B cell (primary cell): ENCODE measurements at regions not wholly inside any gene's neighbourhood (a gene's known extent, or its start where the extent isn't known, plus 50 kb on each side); places are given as distances from the start of the nearest gene placed in this dataset.

ENCODE experiments used
- ATAC-seq: fragments of 200-7000 bp; cut with Tn5 transposase; one replicate; pipeline ENCODE4 v1.10.0; 2021; ENCODE audit warnings: low read depth, mild to moderate bottlenecking, moderate number of reproducible peaks, moderate library complexity
- CTCF ChIA-PET: fragments of 350-600 bp; sonication (Branson Sonifier 250); formaldehyde crosslinking; loops from one replicate; lab custom pipeline; 2021; ENCODE audit warnings: antibody characterized with exemption, inconsistent platforms; lab: Charles Lee
- POLR2A ChIA-PET: fragments of 350-600 bp; sonication (Branson Sonifier 250); formaldehyde crosslinking; loops from one replicate; lab custom pipeline; 2021; ENCODE audit warnings: antibody characterized with exemption; lab: Charles Lee
- DNase-seq: peaks from one replicate; pipeline ENCODE4 v3.0.0; 2013
- H2AFZ ChIP-seq: 2 replicates; pipeline ENCODE4 v1.6.1; 2012; ENCODE audit warnings: mild to moderate bottlenecking, low read depth, low read length; ENCODE audit not compliant: insufficient read depth, poor library complexity, severe bottlenecking
- H3K27ac ChIP-seq, 2 donors: 1 replicate in 1 of 2; 2 replicates in 1 of 2; pipeline ENCODE4 v1.5.1; 2012 to 2013; ENCODE audit warnings: low read length in 2 of 2, mild to moderate bottlenecking in 2 of 2, moderate library complexity in 1 of 2
- H3K27me3 ChIP-seq, 4 experiments: fragments of 200-600 bp in 1 of 4; sonication (generic) in 1 of 4; replicated peaks in 1 of 4; 1 replicate in 2 of 4; 2 replicates in 2 of 4; pipeline versions ENCODE4 v1.6.1 to v1.7.0; 2013 to 2016; ENCODE audit warnings: low read length in 3 of 4, mild to moderate bottlenecking in 2 of 4, mixed read lengths in 1 of 4, moderate library complexity in 1 of 4; ENCODE audit not compliant: insufficient read depth in 4 of 4, control insufficient read depth in 3 of 4; ENCODE audit errors: control extremely low read depth in 1 of 4
- H3K36me3 ChIP-seq, 2 experiments: replicated peaks in 1 of 2; 1 replicate in 1 of 2; 2 replicates in 1 of 2; pipeline versions ENCODE4 v1.6.1 to v1.7.1; 2013; ENCODE audit warnings: low read length in 1 of 2; ENCODE audit not compliant: insufficient read depth in 2 of 2, control insufficient read depth in 1 of 2; ENCODE audit errors: control extremely low read depth in 1 of 2, extremely low read depth in 1 of 2
- H3K4me1 ChIP-seq, 2 donors: fragments of 200-600 bp in 1 of 2; sonication (generic) in 1 of 2; 1 replicate in 1 of 2; 2 replicates in 1 of 2; pipeline versions ENCODE4 v1.5.1 to v1.6.1; 2013 to 2017; ENCODE audit warnings: low read length in 2 of 2; ENCODE audit not compliant: control insufficient read depth in 2 of 2, insufficient read depth in 2 of 2
- H3K4me2 ChIP-seq: replicated peaks from 2 replicates; pipeline ENCODE3; 2012; ENCODE audit warnings: mild to moderate bottlenecking, low read depth, low read length; ENCODE audit not compliant: poor library complexity, severe bottlenecking
- H3K4me3 ChIP-seq, 5 experiments: fragments of 200-600 bp in 1 of 5; sonication (generic) in 1 of 5; 1 replicate in 3 of 5; 2 replicates in 2 of 5; pipeline versions ENCODE4 v1.5.1 to v1.7.0; 2011 to 2016; ENCODE audit warnings: low read length in 4 of 5, mild to moderate bottlenecking in 4 of 5, low read depth in 2 of 5, control low read depth in 1 of 5, moderate library complexity in 1 of 5; ENCODE audit not compliant: insufficient read depth in 1 of 5; ENCODE audit errors: control extremely low read depth in 1 of 5, extremely low read depth in 1 of 5
- H3K79me2 ChIP-seq: fragments of 200-600 bp; sonication (generic); one replicate; pipeline ENCODE4 v1.6.0; 2016; ENCODE audit warnings: low read length; ENCODE audit not compliant: control insufficient read depth, insufficient read depth
- H3K9ac ChIP-seq: fragments of 200-600 bp; sonication (generic); 2 replicates; pipeline ENCODE4 v1.6.1; 2017; ENCODE audit warnings: mild to moderate bottlenecking, low read length, moderate library complexity
- H3K9me3 ChIP-seq, 3 donors: one replicate each; pipeline versions ENCODE4 v1.6.1 to v1.7.1; 2013; ENCODE audit warnings: low read length in 2 of 3; ENCODE audit not compliant: control insufficient read depth in 2 of 3, insufficient read depth in 1 of 3; ENCODE audit errors: control extremely low read depth in 1 of 3
- H4K20me1 ChIP-seq: 2 replicates; pipeline ENCODE4 v1.6.0; 2012; ENCODE audit warnings: mild to moderate bottlenecking, low read length; ENCODE audit not compliant: insufficient read depth, control insufficient read depth, poor library complexity, severe bottlenecking
- H3K27ac Mint-ChIP-seq: one replicate; pipeline ENCODE4 v1.8.0; 2021; ENCODE audit warnings: mixed read lengths
- H3K27me3 Mint-ChIP-seq: one replicate; pipeline ENCODE4 v1.8.0; 2021; ENCODE audit warnings: mixed read lengths
- H3K4me1 Mint-ChIP-seq: one replicate; pipeline ENCODE4 v1.8.0; 2021; ENCODE audit warnings: mixed read lengths
- H3K4me3 Mint-ChIP-seq: one replicate; pipeline ENCODE4 v1.8.0; 2021; ENCODE audit warnings: mixed read lengths
- H3K9me3 Mint-ChIP-seq: one replicate; pipeline ENCODE4 v1.8.0; 2022; ENCODE audit warnings: mixed read lengths; ENCODE audit not compliant: insufficient read depth
- EZH2 ChIP-seq: IDR thresholded peaks from 2 replicates; pipeline ENCODE4 v1.6.1; 2012; ENCODE audit warnings: borderline replicate concordance, low read depth, mild to moderate bottlenecking, moderate library complexity, low read length; ENCODE audit not compliant: insufficient read depth, poor library complexity, severe bottlenecking
- WGBS: methylation state at CpG from one replicate; pipeline ENCODE4 v1.1.5; 2013; ENCODE audit warnings: missing lambda C conversion rate; ENCODE audit not compliant: insufficient coverage; 5-methylcytosine and 5-hydroxymethylcytosine counted together
- intact Hi-C: fragments of 100-400 bp; cut with micrococcal nuclease; formaldehyde crosslinking; loops from one replicate; pipeline ENCODE4 v1.10.0; 2022
- TF ChIP-seq, protein P1 (sequence below): fragments of 200-600 bp; IDR thresholded peaks from one replicate; pipeline ENCODE4 v1.8.0; 2022; ENCODE audit warnings: antibody characterized with exemption, mild to moderate bottlenecking

DNA sequence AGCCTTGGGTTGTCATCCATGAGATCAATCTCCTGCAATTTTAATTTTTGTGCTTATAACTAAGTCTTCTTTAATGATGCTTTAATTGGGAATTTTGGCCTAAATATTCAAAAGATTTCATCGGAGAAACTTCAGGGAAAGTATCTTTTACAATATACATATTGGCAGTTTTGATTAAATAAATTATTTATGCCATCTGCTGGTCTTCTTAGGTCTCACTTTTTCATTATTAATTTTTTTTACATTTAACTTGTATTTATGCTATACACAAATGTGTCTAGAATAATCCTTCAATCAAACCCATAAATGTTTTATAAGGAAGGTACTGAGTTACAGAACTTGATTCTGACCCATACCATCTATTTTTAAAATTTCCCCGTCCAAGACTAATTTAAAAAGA is 95.1 kb upstream of the XPO1 start:
- Histone ChIP-seq H3K4me1 (no peaks in the 10 kb centered on the region), H3K79me2 (no peaks in the 10 kb centered on the region), H2AFZ (no peak overlapping the region), H3K27ac (no peak overlapping the region), H3K4me3 (no peak overlapping the region), H4K20me1 (no peaks in the 10 kb centered on the region), H3K9ac (no peak overlapping the region), H3K4me2 (no peak overlapping the region), H3K36me3 (no peaks in the 10 kb centered on the region), H3K27me3 (no peaks in the 10 kb centered on the region), H3K9me3 (no peaks in the 10 kb centered on the region)
- TF ChIP-seq EZH2, result no peak
- TF ChIP-seq, protein P1, sequence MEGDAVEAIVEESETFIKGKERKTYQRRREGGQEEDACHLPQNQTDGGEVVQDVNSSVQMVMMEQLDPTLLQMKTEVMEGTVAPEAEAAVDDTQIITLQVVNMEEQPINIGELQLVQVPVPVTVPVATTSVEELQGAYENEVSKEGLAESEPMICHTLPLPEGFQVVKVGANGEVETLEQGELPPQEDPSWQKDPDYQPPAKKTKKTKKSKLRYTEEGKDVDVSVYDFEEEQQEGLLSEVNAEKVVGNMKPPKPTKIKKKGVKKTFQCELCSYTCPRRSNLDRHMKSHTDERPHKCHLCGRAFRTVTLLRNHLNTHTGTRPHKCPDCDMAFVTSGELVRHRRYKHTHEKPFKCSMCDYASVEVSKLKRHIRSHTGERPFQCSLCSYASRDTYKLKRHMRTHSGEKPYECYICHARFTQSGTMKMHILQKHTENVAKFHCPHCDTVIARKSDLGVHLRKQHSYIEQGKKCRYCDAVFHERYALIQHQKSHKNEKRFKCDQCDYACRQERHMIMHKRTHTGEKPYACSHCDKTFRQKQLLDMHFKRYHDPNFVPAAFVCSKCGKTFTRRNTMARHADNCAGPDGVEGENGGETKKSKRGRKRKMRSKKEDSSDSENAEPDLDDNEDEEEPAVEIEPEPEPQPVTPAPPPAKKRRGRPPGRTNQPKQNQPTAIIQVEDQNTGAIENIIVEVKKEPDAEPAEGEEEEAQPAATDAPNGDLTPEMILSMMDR, result peak; percentile 24
- Mint-ChIP-seq H3K27ac (no peak overlapping the region), H3K9me3 (no peaks in the 10 kb centered on the region), H3K27me3 (peaks cover 3% of the 10 kb centered on the region), H3K4me3 (no peak overlapping the region), H3K4me1 (no peaks in the 10 kb centered on the region)
- WGBS, result no CpG with 5 or more reads among the region's 2 CpGs
- ChIA-PET POLR2A (no interaction called here), CTCF (no interaction called here)
- ATAC-seq, result no peak
- intact Hi-C loops, result no loop called here
- DNase-seq, result no peak

DNA sequence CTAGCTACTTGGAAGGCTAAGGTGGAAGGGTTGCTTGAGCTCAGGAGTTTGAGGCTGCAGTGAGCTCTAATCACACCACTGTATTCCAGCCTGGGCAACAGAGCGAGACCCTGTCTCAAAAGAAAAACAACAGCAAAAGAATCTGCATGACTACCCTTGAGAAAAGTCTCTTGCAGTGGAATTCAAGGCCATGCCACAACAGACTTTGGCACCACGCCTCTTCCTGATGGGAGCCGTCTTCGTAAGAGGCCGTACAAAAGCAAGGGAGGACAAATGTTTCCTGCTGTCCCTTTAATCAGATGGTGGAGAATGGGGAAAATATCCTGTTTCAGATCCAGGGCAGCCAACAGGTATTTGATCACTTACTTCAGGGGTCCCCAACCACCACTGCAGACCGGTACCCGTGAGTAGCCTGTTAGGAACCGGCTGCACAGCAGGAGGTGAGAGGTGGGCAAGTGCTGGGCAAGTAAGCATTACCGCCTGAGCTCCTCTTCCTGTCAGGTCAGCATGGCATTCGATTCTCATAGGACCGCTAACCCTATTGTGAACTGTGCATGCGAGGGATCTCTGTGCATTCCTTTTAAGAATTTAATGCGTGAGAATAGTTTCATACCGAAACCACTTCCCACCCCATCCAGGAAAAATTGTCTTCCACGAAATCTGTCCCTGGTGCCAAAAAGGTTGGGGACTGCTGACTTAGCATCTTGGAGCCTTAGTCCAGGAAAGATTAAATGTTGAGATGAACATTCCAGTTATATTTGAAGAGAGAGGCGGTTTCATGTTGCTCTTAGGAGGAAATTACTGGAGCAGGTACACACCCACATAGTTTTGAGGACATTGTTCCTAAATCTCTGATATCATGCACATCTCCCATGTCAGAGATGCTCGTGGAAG is 94.4 kb upstream of the XPO1 start:
- ATAC-seq (no peak), DNase-seq (no peak)
- H3K36me3 ChIP-seq, result no peaks in the 10 kb centered on the region
- Mint-ChIP-seq H3K4me1 (no peaks in the 10 kb centered on the region), H3K27ac (no peak overlapping the region), H3K4me3 (no peak overlapping the region), H3K27me3 (peaks cover 3% of the 10 kb centered on the region), H3K9me3 (no peaks in the 10 kb centered on the region)
- no peaks in the 10 kb centered on the region for H3K9me3 ChIP-seq
- 91% methylated on average over 12 of the region's 17 CpGs for WGBS
- H3K27ac ChIP-seq, result no peak overlapping the region
- ChIA-PET CTCF (no interaction called here), POLR2A (no interaction called here)
- H3K4me1 ChIP-seq, result no peaks in the 10 kb centered on the region
- no peak overlapping the region for H3K4me2 ChIP-seq
- intact Hi-C loops, result no loop called here
- no peak overlapping the region for H2AFZ ChIP-seq
- TF ChIP-seq, protein P1, result no peak
- no peak for TF ChIP-seq EZH2
- no peak overlapping the region for H3K9ac ChIP-seq
- no peaks in the 10 kb centered on the region for H4K20me1 ChIP-seq
- no peaks in the 10 kb centered on the region for H3K27me3 ChIP-seq
- no peak overlapping the region for H3K4me3 ChIP-seq
- H3K79me2 ChIP-seq, result no peaks in the 10 kb centered on the region
